Activated gamma-delta T cell (primary cell): ENCODE measurements at regions not wholly inside any gene's neighbourhood (a gene's known extent, or its start where the extent isn't known, plus 50 kb on each side); places are given as distances from the start of the nearest gene placed in this dataset.
"Not testable (repeated sequence)": the region's sequence is repeated elsewhere in the genome, so short reads cannot be mapped to it uniquely, and the experiment has no call there.

Experiments used
- DNase-seq: peaks from one replicate; lab custom pipeline; 2025; lab: John Stamatoyannopoulos, UW

DNA sequence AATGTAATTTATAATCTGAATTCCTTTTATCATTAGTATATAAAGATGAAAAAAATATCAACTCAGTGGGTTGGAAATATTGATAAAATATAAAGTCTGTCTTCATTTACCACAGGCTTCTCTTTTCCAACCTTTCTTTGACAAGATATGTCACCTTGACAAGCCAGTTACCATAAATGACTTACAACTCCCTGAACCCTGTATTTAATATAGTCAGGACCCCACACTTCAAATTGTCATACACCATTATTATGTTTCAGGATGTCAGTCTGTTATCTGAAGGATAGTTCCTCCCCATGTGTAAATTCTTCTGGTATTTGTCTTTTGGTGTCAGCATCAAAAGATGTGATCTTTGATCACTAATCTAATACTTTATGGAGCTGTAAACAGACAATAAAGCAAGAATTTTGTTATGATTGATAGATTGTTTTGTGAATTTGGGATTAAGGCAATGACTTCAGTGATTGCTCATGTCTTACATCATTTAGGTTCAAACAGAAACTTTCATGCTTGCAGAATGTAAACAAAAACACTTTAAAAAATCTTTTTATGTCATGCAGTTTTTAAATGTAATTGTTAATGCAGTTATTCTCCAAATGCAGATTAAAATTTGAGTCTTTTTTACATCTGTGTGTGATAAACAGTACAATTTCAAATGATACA is 503.5 kb upstream of the BCHE start:
- no peak for DNase-seq

- DNase-seq = no peak
These were observed 487.2 kb upstream of the BCHE start for GRCh38 chr3:166324401-166324800.

GRCh38 chr3:166322391-166322790 is 485.2 kb upstream of the BCHE start:
- DNase-seq = no peak

DNA sequence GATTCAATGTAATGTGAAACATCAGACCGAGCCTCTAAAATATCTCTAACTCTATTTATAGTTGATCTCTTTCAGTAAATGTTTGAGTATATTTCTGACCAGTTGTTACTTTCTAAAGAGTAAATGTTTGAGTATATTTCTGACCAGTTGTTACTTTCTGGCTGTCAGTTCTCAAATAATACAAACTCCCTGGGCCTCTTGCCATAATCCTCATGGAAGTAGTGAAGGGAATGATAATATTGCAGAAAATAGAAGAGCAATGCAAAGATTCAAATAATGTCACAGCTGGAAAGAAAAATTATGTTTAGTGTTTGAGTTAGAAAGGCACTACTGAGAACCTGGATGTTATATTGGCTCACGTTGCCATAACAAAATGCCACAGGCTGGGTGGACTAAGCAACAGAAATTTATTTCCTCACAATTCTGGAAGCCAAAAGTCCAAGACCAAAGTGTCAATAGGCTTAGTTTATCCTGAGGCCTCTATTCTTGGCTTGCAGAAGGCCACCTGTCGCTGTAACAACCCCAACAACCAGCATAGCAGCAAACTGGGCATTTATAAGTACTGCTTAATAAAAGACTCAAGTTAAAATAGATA is 470.6 kb upstream of the BCHE start:
- DNase-seq = no peak

DNA sequence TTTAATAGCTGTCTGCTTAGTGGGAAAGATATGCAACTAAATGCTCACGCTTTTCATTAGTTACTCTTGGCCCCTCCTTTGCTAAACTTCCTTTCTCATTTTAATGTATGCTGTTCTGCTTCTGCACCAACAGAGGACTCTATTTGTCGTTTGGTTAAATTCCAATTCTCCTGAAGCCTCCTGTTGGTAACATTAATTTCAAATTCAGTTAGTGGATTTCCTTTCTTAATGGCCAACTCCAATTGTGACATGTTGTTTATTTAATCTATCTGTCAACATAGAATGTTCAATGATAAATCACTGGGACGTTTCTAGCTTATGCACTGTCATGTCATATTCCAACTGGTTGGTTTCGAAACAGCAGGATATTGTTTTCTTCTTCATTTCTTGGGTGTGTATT is 467.4 kb upstream of the BCHE start:
- no peak for DNase-seq

DNA sequence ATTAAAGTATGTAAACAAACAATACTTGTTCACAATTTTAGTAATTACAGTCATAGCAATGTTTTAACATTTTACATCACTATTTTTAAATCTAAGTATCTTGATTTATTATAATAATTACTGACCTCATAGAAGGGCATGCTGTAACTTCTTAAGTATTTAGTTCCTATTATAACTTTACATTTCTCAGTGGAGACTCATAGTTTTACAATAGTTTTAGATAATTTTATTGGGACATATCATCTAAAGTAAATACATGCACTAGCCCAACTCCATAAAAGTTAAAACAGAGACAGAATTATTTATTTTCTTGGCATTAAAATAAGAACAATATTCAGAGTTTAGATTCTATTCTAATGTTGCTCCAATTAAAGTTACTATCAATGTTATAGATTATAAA is 466.5 kb upstream of the BCHE start:
- no peak for DNase-seq

DNA sequence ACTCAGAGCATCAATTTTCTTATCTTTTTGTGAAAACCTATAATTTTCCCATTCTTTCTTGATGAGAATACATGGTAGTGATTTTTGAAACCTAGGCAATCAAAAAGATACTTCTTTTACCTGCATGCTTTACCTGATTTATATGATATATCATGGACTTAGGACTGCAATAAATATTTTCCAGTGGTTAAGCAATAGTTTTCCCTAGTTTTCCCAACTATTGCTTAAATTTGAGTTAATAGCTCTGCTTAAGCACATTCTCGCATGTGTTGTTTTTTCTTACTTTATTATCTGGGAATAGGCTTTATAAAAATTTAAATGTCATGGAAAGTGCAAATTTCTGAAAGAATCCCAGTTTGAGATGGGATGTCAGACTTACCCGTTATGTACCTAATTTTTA is 465.1 kb upstream of the BCHE start:
- DNase-seq = no peak

GRCh38 chr3:166296179-166296783 is 459.1 kb upstream of the BCHE start:
- no peak for DNase-seq

DNA sequence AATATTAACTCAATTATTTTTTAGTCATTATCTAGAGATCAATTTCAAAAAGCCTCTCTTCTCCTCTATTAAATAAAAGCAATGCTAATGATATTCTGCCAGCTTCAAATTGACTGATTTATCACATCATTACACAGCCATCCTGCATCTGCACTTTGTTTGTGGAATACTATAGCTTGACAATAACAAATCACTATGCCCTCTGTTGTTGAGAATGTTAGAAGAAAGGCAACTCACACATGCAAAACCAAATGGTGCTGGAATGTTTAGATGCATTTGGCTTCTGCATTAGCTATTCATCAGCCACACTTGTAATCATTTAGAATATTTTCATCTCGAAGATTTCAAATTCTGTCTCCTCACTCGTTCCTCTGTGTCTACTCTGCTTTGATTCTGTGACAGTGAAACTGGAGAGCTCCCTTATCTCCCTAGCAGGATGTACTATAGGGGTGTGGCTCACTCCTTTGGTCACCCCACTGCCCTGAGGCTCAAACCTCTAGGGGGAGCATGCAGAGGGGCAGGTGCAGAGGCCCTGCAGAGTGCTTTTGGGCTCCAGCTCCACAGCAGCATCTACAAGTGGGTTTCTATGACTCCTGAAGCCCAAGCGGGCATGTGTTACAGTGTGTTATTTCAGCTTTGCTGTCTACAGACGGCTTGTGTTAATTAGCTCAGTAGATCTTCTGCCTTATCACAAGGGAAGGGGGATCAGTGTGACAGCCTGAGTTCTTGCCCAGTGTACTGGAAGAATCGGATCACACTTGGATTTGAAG is 454.1 kb upstream of the BCHE start:
- no peak for DNase-seq

DNA sequence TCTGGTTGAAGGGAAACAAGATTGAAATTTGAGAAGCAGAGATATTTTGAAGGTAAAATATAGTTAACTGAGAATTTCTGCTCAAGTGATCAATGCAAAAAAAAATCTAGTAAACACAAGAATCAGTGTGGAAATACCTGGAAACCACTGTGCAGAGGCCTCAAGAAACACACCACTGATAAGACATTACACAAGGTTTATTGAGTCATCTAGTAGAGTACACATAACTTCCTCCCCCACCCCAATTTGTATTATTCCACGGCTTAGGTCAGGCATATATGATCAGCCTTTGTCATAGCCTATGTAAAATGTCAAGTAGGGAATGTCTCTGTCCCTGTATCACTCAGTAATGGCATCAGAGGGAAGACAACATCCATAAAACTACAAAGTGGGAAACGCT is 447.8 kb upstream of the BCHE start:
- DNase-seq = no peak

GRCh38 chr3:166283840-166284239 is 446.6 kb upstream of the BCHE start:
- no peak for DNase-seq

DNA sequence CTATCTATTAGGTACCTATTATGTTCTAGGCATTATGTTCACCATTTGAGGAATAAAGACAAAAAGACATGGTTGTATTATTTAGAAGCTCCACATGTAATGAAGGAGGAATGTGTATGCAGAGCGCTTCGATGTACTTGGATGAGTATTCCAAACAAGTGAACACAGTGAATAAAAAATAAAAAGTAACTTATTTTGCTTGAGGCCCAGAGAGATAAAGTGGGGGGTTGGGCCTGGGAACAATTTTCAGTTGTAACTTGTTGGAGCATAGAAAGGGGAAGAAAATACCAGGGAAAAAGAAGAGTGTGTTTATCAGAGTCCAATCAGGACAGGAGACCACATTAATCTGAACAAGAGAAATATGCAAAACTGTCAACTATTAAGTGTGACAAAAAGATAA is 445.7 kb upstream of the BCHE start:
- no peak for DNase-seq

GRCh38 chr3:166279636-166280035 is 442.4 kb upstream of the BCHE start:
- no peak for DNase-seq

GRCh38 chr3:166275024-166275390 is 437.8 kb upstream of the BCHE start:
- no peak for DNase-seq

- no peak for DNase-seq
These were observed 437.3 kb upstream of the BCHE start for GRCh38 chr3:166274351-166275023.

DNA sequence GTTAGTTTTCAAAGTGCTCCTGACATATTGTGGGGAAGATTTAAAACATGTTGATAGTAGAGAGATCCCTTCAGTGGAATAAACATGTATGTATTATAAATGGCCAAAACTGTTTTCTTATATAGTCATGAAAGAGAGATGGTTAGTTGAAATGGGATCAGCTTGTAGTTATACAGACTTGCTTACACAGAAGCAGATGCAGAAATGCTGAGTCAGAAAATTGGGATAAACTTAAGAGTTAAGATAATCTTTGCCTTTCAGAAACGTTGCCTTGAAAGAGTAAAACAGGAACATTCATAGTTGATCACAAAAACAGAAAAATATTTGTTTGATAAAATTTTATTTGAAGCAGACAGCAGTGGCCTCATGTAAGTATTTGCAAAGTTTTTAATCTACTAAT is 433.2 kb upstream of the BCHE start:
- no peak for DNase-seq

- DNase-seq = no peak
These were observed 427.9 kb upstream of the BCHE start for GRCh38 chr3:166265153-166265552.

DNA sequence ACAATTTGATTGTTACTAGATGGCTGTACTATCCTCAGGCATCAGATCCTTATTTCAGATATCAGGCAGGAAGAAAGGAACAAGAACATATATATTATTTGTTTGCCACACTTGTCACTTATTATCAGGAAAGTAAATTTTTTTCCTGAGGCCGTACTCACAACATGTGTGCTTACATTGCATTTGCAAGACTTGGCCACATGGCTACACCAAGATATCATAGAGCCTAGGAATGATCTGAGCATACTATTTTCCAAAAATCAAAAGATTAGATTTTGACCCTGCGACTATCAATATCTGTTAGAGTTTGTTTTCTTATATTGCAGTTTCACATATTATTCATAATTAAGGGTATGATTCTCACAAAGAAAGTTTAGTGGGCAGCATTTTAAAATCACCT is 426.2 kb upstream of the BCHE start:
- DNase-seq = no peak

DNA sequence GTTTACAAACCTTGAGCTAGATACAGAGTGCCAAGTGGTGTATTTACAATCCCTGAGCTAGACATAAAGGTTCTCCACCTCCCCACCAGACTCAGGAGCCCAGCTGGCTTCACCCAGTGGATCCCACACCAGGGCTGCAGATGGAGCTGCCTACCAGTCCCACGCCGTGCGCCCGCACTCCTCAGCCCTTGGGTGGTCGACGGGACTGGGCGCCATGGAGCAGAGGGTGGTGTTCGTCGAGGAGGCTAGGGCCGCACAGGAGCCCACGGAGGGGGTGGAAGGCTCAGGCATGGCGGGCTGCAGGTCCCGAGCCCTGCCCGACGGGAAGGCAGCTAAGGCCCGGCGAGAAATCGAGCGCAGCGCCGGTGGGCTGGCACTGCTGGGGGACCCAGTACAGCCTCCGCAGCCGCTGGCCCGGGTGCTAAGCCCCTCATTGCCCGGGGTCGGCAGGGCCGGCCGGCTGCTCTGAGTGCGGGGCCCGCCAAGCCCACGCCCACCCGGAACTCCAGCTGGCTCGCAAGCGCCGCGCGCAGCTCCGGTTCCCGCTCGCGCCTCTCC is 421.1 kb upstream of the BCHE start:
- DNase-seq = not testable (repeated sequence)

DNA sequence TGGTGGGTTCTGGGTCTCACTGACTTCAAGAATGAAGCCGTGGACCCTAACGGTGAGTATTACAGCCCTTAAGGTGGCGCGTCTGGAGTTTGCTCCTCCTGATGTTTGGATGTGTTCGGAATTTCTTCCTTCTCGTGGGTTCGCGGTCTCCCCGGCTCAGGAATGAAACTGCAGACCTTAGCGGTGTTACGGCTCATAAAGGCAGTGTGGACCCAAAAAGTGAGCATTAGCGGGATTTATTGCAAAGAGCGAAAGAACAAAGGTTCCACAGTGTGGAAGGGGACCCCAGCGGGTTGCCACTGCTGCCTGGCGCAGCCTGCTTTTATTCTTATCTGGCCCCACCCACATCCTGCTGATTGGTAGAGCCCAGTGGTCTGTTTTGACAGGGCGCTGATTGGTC is 420.5 kb upstream of the BCHE start:
- DNase-seq = no peak

- no peak for DNase-seq
These were observed 411.6 kb upstream of the BCHE start for GRCh38 chr3:166248784-166249183.

DNA sequence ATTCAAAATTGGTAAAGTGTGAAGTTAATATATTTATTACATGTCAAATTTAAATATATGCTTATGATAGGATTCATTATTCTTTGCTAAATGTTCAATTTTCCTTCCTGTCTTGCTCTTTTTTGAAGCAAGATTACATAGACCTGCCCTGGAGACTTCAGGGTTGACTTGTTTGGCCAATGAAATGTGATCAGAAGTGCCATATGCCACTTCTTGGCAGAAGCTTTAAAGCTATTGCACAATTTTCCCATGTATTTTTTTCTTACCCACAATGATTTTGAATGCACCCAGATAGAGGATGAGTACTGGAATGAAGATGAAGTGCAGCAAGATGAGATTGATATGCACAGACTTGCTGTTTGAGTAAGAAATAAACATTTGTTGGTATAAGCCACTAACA is 406.3 kb upstream of the BCHE start:
- no peak for DNase-seq
